ENCODE measurements at regions not wholly inside any gene's neighbourhood (a gene's known extent, or its start where the extent isn't known, plus 50 kb on each side); places are given as distances from the start of the nearest gene placed in this dataset.

DNA sequence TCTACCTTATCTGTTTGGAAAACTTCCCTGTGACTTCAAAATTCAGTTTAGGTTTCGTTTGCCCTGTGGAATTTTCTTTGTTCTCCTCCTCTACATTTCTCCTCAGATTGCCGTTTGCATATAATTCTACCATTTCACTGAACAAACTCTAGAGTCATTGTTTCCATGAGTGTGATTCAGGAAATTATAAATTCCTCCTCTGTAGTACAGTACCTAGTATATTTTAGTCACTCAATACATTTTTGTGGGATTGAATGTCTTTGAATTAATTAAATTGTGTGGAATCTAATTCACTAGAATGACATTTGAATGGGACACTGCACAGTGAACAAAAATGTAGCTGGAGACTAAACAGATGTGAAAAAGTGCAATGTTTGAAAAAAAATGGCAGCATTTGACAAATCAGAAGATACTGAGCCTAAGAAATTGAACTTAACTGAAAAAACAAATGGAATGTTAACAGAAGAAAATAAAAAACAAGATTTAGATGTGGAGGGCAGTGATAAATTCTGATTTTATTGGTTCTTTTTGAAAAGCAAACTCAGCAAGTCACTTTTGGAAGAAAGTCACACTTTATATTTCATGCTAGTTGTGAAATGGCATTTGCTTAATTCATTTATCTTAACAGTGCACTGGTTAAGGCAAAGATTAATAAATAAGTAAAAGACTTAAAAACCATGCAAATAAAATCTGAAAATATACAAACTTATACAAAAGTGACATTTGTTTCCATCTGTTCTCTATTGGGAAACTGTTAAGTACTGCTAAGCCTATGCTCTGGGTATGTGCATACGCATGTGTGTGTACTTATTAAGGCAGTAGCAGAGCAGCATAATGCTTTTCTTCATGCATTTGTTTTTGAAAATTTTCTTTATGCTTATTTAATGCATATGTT, 512.3 kb downstream of the FAT4 start:
- DNase-seq: no peak

DNA sequence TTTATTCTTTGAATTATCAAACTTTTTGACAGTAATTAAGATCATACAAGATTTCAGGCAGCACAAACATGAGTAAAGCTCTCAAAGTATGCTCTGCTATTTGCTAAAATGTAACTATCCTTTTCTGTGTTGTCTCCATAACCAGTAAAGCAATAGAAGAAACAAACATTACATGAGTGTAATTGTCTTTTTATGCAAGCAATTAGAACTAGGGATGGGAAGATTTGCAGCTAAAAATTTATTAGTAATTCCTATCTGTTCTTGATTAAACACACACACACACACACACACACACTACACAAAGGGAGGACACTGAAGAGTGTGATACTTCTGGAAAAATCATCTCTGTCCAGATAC, 512.9 kb downstream of the FAT4 start:
- DNase-seq: no peak

DNA sequence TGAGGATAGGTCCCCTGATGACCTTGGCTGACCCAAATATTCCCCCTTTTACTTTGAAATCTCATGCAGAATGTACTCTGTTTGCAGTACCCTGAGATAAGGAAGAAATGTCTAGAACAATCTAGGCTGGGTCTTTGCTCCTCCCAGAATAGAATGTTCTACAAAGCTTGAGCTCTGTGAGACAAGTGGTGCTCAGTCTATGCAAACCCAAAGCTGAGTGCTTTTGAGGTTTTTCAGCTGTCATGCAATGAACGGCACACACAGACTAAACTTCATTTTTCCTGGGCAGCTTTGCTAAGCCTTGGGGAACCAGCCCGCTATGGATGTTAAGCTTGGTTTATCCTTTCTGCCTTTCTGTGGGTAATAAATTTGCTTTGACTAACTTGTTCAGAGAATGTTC, 513.6 kb downstream of the FAT4 start:
- no peak for DNase-seq

DNA sequence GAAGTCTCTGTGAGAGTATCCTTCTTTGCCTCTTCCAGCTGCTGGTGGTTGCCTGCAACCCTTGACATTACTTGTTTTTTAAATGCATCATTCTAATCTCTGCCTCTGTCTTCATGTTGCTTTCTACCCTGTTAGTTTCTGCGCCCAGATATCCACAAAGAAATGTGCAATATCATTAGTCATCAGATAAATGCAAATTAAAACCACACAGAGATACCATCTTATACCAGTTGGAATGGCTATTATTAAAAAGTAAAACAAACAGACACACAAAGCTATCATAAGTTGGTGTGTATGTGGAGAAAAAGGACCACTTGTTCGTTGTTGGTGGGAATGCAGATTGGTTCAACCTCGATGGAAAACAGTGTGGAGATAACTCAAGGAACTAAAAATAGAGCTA, 517.4 kb downstream of the FAT4 start:
- DNase-seq: no peak

DNA sequence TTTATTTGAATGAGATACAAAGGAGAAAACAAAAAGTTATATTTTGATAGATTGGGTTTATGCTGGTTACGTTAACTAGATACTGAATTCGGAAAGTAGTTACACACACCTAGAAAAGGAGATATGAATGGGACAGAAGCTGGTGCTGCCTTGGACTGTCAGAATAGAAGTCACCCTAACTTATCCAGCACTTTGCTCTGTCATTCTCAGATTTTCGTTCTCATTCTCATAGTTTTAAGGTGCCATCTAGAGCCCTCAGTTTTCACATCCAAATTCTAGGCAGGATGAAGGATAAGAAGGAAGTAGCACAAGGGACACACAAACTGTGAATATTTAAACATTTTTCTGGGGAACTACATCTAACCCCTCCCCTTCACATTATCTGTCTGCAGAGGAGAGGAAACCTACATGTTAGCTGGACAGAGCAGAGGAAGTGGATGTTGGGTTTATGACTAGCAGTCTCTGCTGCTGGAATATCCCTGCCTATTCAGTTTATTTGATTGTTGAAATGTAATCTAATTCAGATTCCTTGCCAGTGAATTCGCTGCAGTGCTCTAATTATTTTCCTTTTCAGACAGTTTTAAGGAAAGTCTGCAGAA, 521.9 kb downstream of the FAT4 start:
- DNase-seq: no peak

DNA sequence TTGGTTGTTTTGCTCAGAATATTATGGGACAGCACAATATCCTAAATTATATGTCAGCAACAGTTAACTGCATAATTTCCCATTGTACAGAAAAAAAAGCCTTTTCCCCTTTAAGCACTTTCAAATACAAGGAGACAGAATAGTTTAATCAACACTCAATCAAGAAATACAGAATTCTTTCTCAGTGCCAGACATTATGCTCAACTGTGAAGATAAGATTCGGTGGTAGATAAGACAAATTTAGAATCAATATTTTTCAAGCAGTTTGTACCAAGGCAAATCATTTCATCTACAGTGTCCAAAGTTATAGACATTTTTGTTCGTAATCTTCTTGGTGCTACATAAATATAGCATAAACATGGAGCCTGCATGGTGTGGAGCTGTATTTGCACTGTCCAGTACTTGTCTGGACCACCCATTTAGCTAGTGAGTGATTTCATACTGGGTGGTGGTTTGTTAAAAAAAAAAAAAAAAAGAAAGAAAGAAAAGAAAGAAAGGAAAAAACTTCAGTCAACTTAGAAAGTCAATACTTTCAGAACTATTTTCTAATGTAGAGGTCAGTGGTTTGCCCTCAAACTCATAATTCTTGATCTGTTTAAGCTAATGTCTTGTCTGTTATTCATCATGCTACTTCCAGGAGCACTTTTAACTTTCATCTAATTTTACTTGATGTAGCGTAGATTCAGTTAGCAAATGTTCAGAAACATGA, 522.9 kb downstream of the FAT4 start:
- no peak for DNase-seq

DNA sequence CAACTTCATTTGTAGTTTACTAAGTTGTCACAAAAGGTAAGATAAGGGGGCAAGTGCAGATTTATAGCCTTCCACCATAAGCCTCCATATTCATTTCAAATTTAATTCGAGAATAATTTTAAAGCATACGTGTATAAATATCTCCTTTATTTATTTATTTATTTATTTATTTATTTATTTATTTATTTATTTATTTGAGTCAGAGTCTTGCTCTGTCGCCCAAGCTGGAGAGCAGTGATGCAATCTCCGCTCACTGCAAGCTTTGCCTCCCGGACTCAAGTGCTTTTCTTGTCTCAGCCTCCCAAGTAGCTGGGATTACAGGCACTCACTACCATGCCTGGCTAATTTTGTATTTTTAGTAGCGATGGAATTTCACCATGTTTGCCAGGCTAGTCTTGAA, 523.4 kb downstream of the FAT4 start:
- DNase-seq: no peak

DNA sequence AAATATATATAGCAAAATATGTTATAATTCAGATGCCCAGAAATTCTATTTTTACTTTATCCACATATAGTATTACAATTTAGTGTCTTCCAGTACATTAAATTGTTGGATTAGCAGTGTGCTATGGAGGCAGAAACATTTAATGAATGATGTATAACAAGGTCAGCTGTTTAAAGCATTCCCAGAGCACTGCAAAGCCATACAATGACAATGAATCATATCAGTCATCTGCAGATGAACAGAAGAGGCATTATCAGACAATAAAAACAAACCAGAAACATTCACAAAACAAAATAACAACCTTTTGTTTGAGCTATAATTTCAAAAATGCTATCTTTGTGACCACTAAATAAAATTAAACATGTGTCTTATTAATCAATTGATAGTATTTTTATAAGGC, 524.2 kb downstream of the FAT4 start:
- DNase-seq: no peak

DNA sequence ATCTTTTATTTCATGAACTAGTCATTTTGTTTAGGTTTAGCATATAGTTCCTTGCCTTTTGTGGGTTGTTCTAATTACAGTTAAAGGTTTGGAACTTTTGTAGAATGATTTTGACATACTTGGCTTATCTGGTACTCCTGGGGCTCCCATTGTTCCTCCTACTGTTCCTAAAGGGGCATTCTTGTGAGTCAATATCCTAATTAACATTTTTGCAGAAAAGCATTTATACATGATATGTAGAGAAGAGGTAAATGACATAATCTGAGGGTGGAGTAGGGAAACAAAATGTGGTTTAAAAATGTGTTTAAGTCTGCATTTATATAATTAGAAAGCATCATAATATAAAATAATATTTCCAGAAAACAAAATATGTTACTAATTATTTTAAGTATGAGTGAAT, 529.2 kb downstream of the FAT4 start:
- no peak for DNase-seq

DNA sequence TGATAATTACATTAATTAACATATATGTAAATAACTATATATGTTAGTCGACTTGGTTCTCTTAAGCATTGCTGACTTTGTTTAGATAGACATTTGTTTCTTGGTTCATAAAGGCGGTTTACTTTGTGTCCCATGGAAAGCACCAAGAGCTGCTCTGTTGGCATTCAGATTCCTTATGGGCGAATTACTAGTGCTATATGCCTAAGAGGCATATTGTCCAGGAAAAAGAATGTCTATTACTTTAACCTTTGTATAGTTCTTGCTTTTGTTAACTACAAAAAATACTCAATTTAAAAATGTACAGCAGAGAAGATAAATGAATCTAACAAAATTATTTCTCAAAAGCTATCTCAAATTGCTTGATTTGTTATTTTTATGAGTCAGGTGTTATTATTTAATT, 532.8 kb downstream of the FAT4 start:
- DNase-seq: no peak

DNA sequence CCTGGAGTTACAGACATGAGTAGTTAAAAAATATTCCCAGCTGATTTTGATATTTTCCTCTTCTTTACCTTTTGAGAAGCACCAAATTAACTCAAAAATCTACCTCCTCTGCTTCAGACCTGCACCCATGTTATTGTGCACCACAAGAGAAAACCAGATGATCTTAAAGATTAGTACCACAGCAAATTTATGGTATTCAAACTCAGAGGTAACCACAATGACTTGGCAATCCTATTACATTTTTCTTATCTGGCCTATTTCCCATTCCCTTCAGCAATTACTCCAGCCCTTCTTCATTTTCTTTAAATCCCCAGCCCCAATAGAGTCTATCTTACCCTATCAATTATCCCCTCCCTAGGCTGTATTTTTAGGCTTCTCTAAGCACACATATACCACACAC, 535.1 kb downstream of the FAT4 start:
- DNase-seq: no peak

DNA sequence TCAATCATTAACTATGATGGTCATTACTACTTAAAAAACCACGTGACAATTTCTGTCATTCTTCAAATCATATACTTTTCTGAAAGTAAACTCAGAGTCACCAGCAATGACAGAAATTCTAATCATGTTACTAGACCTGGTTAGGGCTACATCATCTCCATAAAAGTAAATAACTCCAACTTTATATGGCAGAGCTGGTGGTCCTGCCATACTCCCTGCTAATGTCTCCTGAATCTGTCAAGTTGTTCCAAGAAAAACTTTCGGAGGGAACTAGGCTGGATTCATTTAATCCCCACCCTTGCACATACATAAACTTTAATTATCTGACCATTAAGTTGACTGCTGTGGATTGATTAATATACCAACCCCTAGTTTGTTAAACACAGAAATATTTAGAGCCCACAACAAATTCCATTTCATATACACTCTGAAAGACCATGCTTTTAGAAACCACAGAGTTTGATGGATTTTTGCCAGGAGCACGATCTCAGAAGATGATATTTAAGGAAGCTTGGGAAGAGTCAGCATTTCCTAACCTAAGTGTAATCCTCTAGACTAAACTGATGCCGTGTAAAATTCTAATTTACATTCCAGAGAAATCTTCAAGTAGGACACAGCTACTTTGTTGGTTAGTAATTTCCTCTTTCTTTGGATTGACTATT, 577.0 kb downstream of the FAT4 start:
- DNase-seq: no peak

DNA sequence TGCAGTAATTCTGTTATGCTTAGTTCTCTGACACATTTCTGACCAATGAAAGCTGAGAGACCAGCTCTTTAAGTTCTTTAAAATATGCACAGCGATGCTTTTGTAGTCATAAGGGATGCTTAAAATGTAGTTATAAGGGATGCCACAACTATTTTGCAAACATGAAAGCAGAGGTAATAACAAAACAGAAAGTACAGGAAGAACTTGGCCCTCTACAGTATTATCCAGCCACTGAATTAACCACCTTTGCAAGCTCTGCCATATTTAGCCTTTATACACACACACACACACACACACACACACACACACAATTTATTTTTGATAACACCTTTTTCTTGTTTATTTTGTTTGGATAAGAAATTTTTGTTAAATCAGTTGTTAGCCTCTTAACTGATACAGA, 590.0 kb downstream of the FAT4 start:
- DNase-seq: no peak

DNA sequence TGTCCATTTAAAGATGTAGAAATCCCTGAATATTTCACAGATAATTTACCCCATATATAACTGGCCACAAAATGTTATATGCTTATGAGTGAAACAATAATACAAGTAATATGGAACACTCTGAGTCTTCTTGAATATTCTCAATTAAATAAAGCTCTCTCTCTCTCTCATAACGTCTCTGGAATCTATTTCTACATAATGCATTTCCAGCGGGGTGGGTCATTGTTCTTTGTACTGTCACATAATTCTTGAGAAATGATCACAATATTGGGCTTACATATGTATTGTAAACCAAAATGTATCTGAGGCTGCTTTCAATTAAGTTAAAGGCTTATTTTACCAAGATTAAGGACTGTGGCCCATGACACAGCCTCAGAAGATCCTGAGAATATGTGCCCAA, 596.3 kb downstream of the FAT4 start:
- no peak for DNase-seq

DNA sequence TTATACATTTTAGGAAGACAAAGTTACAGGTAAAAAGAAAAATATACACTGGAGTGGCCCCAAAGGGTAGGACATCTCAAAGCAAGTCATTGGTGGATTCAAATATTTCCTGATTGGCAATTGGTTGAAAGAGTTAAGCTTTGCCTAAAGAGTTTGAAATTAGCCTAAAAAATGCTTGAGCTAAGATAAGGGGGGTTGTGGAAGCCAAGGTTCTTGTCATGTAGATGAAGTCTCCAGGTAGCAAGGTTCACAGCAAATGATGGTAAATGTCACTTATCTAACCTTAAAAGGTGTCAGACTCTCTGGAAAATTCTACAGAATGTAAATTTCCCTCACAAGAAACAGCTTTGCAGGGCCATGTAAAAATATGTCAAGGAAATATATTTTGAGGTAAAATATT, 596.7 kb downstream of the FAT4 start:
- no peak for DNase-seq

DNA sequence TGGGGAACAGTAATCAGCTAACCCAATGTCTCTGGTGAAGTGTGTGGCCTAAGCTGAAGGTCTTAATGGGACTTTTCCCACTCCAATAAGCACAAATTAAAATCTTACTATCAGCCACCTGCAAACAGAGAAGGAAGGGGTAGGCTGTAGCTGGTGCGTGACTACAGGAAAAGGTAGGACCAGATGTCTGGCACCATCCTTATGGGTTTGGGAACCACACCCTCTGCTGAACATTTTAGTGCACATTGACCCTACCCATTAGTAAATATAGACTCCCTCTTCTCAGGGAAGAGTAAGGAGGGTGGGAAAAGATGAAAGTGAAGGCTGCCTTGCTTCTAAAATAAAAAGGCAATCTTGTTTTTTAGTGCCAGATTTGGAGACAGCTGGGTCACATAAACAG, 602.8 kb downstream of the FAT4 start:
- no peak for DNase-seq

DNA sequence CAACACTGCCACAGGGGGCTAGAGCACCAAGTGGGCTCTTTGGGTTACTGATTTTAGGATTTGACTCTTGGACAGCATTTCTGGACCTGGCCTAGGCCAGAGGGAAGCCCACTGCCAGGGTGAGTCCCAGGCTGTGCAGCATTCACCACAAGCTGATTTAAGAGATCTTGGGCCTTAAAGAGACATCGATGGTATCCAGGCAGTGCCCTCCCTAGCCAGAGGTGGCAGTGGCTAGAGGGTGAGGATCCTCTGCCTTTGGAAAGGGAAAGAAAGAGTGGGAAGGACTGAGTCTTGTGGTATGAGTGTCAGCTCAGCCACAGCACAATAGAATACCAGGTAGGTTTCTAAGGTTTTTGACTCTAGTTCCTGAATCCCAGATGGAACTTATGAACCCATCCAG, 613.9 kb downstream of the FAT4 start:
- DNase-seq: no peak

DNA sequence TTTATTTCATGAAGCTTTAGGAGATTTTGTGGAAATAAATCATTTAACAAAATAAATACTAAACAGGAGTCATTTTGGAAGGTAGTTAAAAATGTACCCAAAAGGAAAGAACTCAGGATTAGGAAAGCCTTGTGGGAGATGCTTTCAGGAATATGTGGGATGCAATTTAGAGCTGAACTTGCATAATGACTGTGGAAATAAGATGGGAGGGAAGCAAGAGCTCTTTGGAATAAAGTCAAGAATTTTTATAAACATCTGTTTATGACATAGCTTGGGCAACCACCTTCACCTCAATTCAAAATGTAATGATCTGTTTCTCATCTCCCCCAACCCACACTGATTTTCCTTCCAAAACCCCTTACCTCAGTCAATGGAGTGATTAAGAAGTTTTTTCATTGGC, 623.8 kb downstream of the FAT4 start:
- DNase-seq: no peak

DNA sequence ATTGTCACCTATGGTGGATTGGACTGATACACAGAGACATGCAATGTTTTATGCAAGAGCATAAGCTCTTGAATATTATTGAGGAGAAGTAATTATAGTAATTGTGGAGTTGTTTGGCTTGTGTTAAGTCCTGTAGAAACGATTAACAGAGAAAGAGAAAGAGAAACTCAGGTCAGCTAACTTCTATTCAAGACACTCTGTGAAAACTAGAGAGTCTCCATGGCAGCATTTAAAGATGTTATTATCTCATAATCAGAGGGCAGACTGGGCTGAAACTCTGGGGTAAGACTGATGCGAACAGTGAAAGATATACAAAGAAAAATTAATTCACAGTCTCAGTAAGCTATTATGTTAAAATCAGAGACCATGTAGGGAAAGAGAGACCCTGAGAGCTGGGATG, 625.7 kb downstream of the FAT4 start:
- DNase-seq: no peak

DNA sequence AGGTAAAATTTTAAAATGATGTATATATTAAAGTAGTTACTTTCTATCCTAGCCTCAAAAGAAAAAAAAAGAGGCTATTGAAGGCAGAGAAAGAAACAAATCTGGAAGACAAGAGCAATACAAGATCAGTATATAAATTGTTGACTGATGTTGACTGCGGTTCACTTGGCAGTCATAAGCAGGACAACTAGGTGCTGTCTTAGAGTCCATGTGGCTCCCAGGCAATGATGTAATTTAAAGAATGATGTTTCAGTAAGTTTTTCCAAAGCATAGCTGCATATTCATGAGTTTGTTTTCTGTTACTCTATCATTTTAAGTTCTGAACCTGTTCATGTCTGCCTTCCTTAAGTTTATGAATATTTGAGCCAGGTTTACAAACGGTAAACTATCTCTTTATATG, 630.2 kb downstream of the FAT4 start:
- no peak for DNase-seq

DNA sequence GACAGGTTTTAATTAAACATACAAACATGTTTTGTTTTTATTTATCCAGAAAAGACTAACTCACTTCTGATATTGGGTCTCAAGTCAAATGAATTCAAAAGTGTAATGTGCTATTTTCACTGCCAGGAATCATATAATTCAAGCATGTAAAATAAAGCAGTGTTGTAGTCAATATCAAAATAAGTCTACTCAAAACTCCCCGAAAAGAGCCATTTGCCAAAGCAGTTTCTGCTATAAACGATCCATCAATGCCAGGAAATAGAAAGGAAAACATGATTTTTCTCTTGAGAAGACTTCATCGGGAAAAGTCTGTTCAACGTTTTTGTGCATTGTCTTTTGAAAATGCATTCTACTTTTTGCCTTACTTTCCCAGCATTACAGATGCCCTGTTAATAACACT, 633.3 kb downstream of the FAT4 start:
- no peak for DNase-seq

DNA sequence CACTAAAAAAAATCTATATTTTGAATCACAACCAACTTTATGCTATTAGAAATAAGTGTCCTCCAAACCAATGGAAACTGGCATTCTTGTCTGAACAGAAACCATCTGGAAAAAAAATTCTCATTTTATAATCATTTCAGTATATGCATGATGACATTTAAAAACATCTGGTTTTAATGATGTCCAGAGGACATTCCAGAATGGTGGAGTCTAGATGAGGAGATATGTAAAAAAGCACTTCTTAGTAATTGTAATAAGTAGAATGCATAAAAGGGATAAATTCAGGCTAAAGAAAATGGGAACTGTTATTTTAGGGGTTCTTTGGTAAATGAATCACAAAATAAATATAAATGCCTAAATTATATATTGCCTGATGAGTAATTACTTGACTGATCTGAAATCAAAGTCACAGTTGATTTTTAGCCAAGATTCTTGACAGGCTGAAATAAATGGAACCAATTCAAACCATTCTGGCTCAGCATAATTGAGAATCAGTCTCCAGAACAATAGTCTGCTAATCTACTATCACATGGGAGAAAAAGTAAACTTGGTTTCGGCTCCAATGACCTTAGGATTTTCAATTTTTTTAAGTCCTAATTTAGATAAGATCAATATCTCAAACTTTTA, 636.6 kb downstream of the FAT4 start:
- no peak for DNase-seq

DNA sequence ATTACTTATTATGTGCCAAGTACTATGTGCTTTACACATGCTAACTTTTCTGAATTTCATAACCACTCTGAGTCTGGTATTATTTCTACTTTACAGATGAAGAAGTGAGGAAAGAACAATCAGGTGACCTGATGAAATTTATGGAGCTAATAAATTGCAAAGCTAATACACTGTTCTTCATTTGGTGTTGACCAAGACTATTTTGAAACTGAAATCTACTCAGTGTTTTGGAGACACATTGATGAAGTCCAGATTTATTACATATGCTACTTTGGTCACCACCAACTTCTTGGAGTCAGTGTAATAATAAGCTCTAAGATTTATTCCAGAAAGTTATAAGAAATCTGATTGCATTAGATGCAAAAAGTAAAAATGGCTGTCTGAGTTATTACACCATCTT, 637.9 kb downstream of the FAT4 start:
- DNase-seq: no peak
